Kidney (tissue), 13 donors: ENCODE measurements at regions not wholly inside any gene's neighbourhood (a gene's known extent, or its start where the extent isn't known, plus 50 kb on each side); places are given as distances from the start of the nearest gene placed in this dataset.
A peak's percentile ranks its signal among the peaks of the same experiment; 100 is the strongest.

Source experiments
- DNase-seq, 5 donors: peaks; one replicate each; pipeline ENCODE4 v3.0.0-alpha.2; 2013 to 2020
- FAIRE-seq: peaks from 2 replicates; lab custom pipeline; 2012; peaks lifted over from hg19 to GRCh38; lab: Jason Lieb, UNC
- H3K27ac ChIP-seq, 2 donors: one replicate each; pipeline ENCODE4 v1.7.0; 2013; ENCODE audit warnings: low read depth in 2 of 2, low read length in 2 of 2, inconsistent platforms in 1 of 2
- H3K27me3 ChIP-seq: one replicate; pipeline ENCODE4 v1.7.1; 2013; ENCODE audit warnings: low read length, inconsistent platforms; ENCODE audit not compliant: control insufficient read depth, insufficient read depth
- H3K36me3 ChIP-seq, 3 donors: one replicate each; pipeline versions ENCODE4 v1.7.0 to v1.7.1; 2013; ENCODE audit warnings: low read length in 3 of 3, control low read depth in 1 of 3, inconsistent platforms in 1 of 3; ENCODE audit not compliant: insufficient read depth in 3 of 3, control insufficient read depth in 2 of 3
- H3K4me1 ChIP-seq, 3 donors: one replicate each; pipeline versions ENCODE4 v1.7.0 to v1.7.1; 2013; ENCODE audit warnings: low read length in 3 of 3, inconsistent platforms in 1 of 3, low read depth in 1 of 3; ENCODE audit not compliant: control insufficient read depth in 2 of 3, insufficient read depth in 2 of 3
- H3K4me3 ChIP-seq, 3 donors: one replicate each; pipeline versions ENCODE4 v1.7.0 to v1.8.1; 2013; ENCODE audit warnings: low read length in 3 of 3, control low read depth in 1 of 3, inconsistent platforms in 1 of 3
- H3K9ac ChIP-seq, 3 donors: one replicate each; pipeline versions ENCODE4 v1.7.0 to v1.7.1; 2013; ENCODE audit warnings: low read length in 3 of 3, control low read depth in 1 of 3, inconsistent platforms in 1 of 3
- H3K9me3 ChIP-seq, 3 donors: one replicate each; pipeline versions ENCODE4 v1.7.0 to v1.7.1; 2013; ENCODE audit warnings: low read length in 3 of 3, control low read depth in 1 of 3, inconsistent platforms in 1 of 3; ENCODE audit not compliant: control insufficient read depth in 2 of 3, insufficient read depth in 1 of 3
- intact Hi-C: fragments of 100-400 bp; cut with DNase I; formaldehyde crosslinking; loops from one replicate; pipeline ENCODE4 v1.11.1; 2022
- TF ChIP-seq, protein P1 (sequence below): IDR thresholded peaks from 3 replicates; pipeline ENCODE4 v1.5.1; 2012; ENCODE audit warnings: mild to moderate bottlenecking, moderate library complexity, borderline replicate concordance; ENCODE audit not compliant: insufficient read depth; ENCODE audit errors: extremely low read depth
- donor health status: control.
- donor health status: control.
- donor health status: control.
- donor health status: control.
- donor health status: control.
- donor health status: DM: yes; HTN: yes; CAD: no.
- donor health status: Normal renal cell carcinoma (clear cell type).

DNA sequence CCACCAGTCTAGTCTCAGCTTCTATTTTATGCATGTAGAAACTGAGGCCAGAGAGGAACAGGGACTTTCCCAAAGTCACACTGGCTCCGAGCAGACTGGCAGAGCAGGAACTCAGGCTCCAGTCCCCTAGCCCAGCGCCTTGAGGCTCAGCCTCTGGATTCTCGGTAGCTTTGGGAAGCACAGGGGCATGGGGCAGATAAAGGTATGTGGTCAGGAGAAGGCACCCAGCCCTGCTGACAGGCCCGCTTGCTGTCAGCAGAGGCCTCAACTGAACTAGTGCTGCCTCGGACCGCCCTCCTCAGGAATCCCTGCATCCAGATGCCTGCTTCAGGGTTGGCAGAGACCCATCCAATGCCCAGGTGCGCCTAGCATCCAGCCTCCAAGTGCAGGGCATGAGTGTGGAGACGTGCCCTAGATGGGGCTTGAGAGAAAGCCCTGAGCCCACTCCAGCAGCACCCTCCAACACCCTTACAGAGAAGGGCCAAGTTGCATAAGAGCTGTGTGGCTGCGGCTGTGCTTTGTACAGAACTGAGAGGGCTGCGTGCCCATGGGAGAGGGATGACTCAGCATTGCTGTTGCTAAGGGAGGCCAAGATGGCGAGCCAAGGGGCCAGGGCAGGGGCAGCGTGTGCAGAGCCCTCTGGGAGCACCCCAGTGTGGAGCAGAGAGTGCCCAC is 168.6 kb downstream of the MACROH2A1 start:
- Histone ChIP-seq H3K27me3 (no peaks in the 10 kb centered on the region), H3K9ac (no peak overlapping the region), H3K36me3 (no peaks in the 10 kb centered on the region), H3K4me1 (peaks cover 0 to 3% (median 0%) of the 10 kb centered on the region in 3 donors), H3K27ac (no peak overlapping the region), H3K9me3 (peaks cover 0 to 10% (median 2%) of the 10 kb centered on the region in 3 donors), H3K4me3 (no peak overlapping the region)
- TF ChIP-seq, protein P1, sequence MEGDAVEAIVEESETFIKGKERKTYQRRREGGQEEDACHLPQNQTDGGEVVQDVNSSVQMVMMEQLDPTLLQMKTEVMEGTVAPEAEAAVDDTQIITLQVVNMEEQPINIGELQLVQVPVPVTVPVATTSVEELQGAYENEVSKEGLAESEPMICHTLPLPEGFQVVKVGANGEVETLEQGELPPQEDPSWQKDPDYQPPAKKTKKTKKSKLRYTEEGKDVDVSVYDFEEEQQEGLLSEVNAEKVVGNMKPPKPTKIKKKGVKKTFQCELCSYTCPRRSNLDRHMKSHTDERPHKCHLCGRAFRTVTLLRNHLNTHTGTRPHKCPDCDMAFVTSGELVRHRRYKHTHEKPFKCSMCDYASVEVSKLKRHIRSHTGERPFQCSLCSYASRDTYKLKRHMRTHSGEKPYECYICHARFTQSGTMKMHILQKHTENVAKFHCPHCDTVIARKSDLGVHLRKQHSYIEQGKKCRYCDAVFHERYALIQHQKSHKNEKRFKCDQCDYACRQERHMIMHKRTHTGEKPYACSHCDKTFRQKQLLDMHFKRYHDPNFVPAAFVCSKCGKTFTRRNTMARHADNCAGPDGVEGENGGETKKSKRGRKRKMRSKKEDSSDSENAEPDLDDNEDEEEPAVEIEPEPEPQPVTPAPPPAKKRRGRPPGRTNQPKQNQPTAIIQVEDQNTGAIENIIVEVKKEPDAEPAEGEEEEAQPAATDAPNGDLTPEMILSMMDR, result no peak
- intact Hi-C loops, result no loop called here
- peak in 1 of 5 donors; percentile 73 for DNase-seq
- FAIRE-seq, result no peak

DNA sequence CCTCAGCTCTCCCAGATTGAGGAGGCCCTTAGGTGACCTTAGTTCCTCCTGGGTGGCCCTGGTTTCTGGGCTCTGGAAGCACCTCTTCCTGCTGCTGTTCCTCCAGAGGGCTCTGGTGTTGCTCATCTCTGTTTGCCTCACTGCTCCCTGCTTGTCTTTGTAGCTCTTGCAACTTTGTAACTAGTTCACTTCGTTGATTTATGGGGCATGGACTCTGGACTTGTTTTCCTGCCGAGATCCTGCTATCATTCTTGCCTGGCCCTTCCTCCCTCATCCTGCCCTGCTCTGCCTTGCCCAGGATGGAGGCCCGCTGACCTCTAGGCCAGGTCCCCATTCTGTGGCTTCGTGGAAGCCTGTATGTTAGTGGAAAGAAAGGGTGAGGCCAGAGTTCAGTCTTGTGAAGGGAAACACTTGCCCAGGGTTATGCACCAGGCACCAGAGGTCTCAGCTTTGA is 169.3 kb downstream of the MACROH2A1 start:
- DNase-seq (peak in 1 of 5 donors; percentile 18), FAIRE-seq (no peak)
- intact Hi-C loops, result no loop called here
- Histone ChIP-seq H3K4me1 (peaks cover 0 to 3% (median 0%) of the 10 kb centered on the region in 3 donors), H3K27ac (no peak overlapping the region), H3K36me3 (no peaks in the 10 kb centered on the region), H3K4me3 (no peak overlapping the region), H3K27me3 (no peaks in the 10 kb centered on the region), H3K9me3 (peaks cover 0 to 10% (median 2%) of the 10 kb centered on the region in 3 donors), H3K9ac (no peak overlapping the region)
- TF ChIP-seq, protein P1, result no peak

DNA sequence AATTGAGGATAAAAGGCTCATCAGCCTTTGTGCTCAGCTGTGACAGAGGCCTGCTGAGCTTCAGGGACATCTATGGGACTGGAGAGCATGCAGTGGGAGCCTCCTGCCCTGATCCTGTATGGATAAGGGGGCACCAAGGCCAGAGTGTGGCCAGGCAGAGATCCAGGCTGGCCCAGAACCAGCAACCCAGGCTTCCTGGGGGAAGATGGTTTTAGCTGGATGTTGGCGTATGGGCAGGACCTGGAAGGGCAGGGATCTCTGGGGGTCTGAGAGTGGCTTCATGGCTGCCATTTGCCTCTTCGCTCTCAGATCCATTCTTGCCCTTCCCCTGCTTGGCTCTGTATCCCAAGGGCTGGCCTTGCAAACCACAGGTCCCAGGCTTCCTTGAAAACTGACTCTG is 169.9 kb downstream of the MACROH2A1 start:
- Histone ChIP-seq H3K27me3 (no peaks in the 10 kb centered on the region), H3K9ac (no peak overlapping the region), H3K4me1 (peaks cover 0 to 3% (median 0%) of the 10 kb centered on the region in 3 donors), H3K36me3 (no peaks in the 10 kb centered on the region), H3K4me3 (no peak overlapping the region), H3K9me3 (peaks cover 0 to 10% (median 2%) of the 10 kb centered on the region in 3 donors), H3K27ac (no peak overlapping the region)
- DNase-seq (peak in 1 of 5 donors; percentile 20), FAIRE-seq (no peak)
- intact Hi-C loops, result no loop called here
- TF ChIP-seq, protein P1, result no peak
